Endothelial cell of umbilical vein (primary cell): ENCODE measurements at regions not wholly inside any gene's neighbourhood (a gene's known extent, or its start where the extent isn't known, plus 50 kb on each side); places are given as distances from the start of the nearest gene placed in this dataset.

Experiments
- BruUV-seq: library from RNA; stranded (reverse); fragments of 400-500 nt; replicated peaks from 2 replicates; lab custom pipeline; 2021; lab: Mats Ljungman, UMichigan
- CTCF ChIA-PET: fragments of 300-600, 350-600 bp; sonication (Branson Sonifier 250); formaldehyde crosslinking; loops from one replicate; lab custom pipeline; 2021; ENCODE audit warnings: antibody characterized with exemption, inconsistent platforms; lab: Charles Lee
- POLR2A ChIA-PET: fragments of 300-600, 350-600 bp; sonication (Branson Sonifier 250); formaldehyde crosslinking; loops from one replicate; lab custom pipeline; 2021; ENCODE audit warnings: antibody characterized with exemption, inconsistent platforms; lab: Charles Lee
- DNase-seq: peaks from one replicate; pipeline ENCODE4 v3.0.0-alpha.2; 2011; ENCODE audit warnings: low read depth, low spot score
- FAIRE-seq: peaks from 2 replicates; lab custom pipeline; 2011; peaks lifted over from hg19 to GRCh38; lab: Jason Lieb, UNC
- H2AFZ ChIP-seq: 2 replicates; pipeline ENCODE4 v1.6.0; 2012; ENCODE audit warnings: low read depth, low read length, control low read depth, inconsistent platforms
- H3K27ac ChIP-seq: 2 replicates; pipeline ENCODE4 v1.5.1; 2011; ENCODE audit warnings: low read depth, mild to moderate bottlenecking, control low read depth, low read length, moderate library complexity; ENCODE audit not compliant: insufficient read depth
- H3K27me3 ChIP-seq, 2 experiments: 2 replicates each; pipeline versions ENCODE4 v1.6.0 to v1.6.1; 2011; ENCODE audit warnings: low read length in 2 of 2, mixed read lengths in 1 of 2; ENCODE audit not compliant: control insufficient read depth in 2 of 2, insufficient read depth in 2 of 2
- H3K36me3 ChIP-seq, 2 experiments: 2 replicates in 1 of 2; 3 replicates in 1 of 2; pipeline ENCODE4 v1.5.1; 2011; ENCODE audit warnings: low read length in 2 of 2, mild to moderate bottlenecking in 1 of 2, moderate library complexity in 1 of 2; ENCODE audit not compliant: control insufficient read depth in 2 of 2, insufficient read depth in 2 of 2; ENCODE audit errors: extremely low read depth in 1 of 2
- H3K4me1 ChIP-seq: 3 replicates; pipeline ENCODE4 v1.5.1; 2011; ENCODE audit warnings: mild to moderate bottlenecking, low read length; ENCODE audit not compliant: control insufficient read depth, insufficient read depth; ENCODE audit errors: extremely low read depth
- H3K4me2 ChIP-seq: 2 replicates; pipeline ENCODE4 v1.6.1; 2011; ENCODE audit warnings: low read length, control low read depth, mixed read lengths; ENCODE audit not compliant: insufficient read depth
- H3K4me3 ChIP-seq, 3 experiments: fragments of 200-600 bp in 1 of 3; sonication (generic), shearing (Covaris generic) in 1 of 3; replicated peaks in 1 of 3; 2 replicates each; pipeline ENCODE4 v1.5.1; 2011 to 2016; ENCODE audit warnings: control low read depth in 3 of 3, low read length in 3 of 3, mild to moderate bottlenecking in 2 of 3, inconsistent platforms in 1 of 3, low read depth in 1 of 3, moderate library complexity in 1 of 3; ENCODE audit not compliant: insufficient read depth in 1 of 3
- H3K79me2 ChIP-seq: 2 replicates; pipeline ENCODE4 v1.6.0; 2012; ENCODE audit warnings: low read length, inconsistent platforms; ENCODE audit not compliant: control insufficient read depth, insufficient read depth
- H3K9ac ChIP-seq: replicated peaks from 2 replicates; pipeline ENCODE3; 2011; ENCODE audit warnings: low read length, control low read depth; ENCODE audit not compliant: insufficient read depth; ENCODE audit errors: extremely low read depth
- H3K9me1 ChIP-seq: replicated peaks from 3 replicates; pipeline ENCODE4 v1.6.0; 2011; ENCODE audit warnings: mild to moderate bottlenecking, low read length; ENCODE audit not compliant: control insufficient read depth, insufficient read depth; ENCODE audit errors: extremely low read depth
- H3K9me3 ChIP-seq: replicated peaks from 2 replicates; pipeline ENCODE4 v1.5.1; 2012; ENCODE audit warnings: low read length, inconsistent platforms; ENCODE audit not compliant: control insufficient read depth, insufficient read depth
- H4K20me1 ChIP-seq: replicated peaks from 2 replicates; pipeline ENCODE3; 2011; ENCODE audit warnings: mild to moderate bottlenecking, low read length; ENCODE audit not compliant: control insufficient read depth, insufficient read depth; ENCODE audit errors: extremely low read depth
- EZH2 ChIP-seq: IDR thresholded peaks from 2 replicates; pipeline ENCODE4 v1.6.1; 2012; ENCODE audit warnings: borderline replicate concordance, low read depth, mild to moderate bottlenecking, moderate library complexity, low read length, inconsistent platforms; ENCODE audit not compliant: severe bottlenecking
- FOS ChIP-seq: IDR thresholded peaks from 2 replicates; pipeline ENCODE4 v1.6.1; 2011; ENCODE audit warnings: mild to moderate bottlenecking, low read length, moderate library complexity, borderline replicate concordance; ENCODE audit not compliant: insufficient read depth
- GATA2 ChIP-seq: IDR thresholded peaks from 2 replicates; pipeline ENCODE4 v1.7.0; 2011; ENCODE audit warnings: low read depth, mild to moderate bottlenecking, moderate library complexity, mixed read lengths, low read length; ENCODE audit not compliant: insufficient read length, insufficient read depth
- JUN ChIP-seq: IDR thresholded peaks from 2 replicates; pipeline ENCODE4 v1.6.1; 2011; ENCODE audit warnings: borderline replicate concordance, low read depth; ENCODE audit not compliant: insufficient read length, insufficient read depth
- MYC ChIP-seq: IDR thresholded peaks from one replicate; pipeline ENCODE4 v1.6.1; 2011; ENCODE audit warnings: mild to moderate bottlenecking, low read depth, low read length
- POLR2A ChIP-seq: IDR thresholded peaks from 2 replicates; pipeline ENCODE4 v1.6.1; 2012; ENCODE audit warnings: low read depth, mild to moderate bottlenecking, control low read depth, low read length
- POLR2AphosphoS5 ChIP-seq: IDR thresholded peaks from 2 replicates; pipeline ENCODE4 v1.6.1; 2012; ENCODE audit warnings: low read depth, mild to moderate bottlenecking, control low read depth, low read length, moderate library complexity; ENCODE audit not compliant: insufficient read depth
- dilution Hi-C: fragments of 300-500 bp; cut with MboI; formaldehyde crosslinking; loops from one replicate; pipeline ENCODE4 v1.15.0; 2019; ENCODE audit warnings: low sequenced_read_pairs; ENCODE audit not compliant: extremely low pct_ligation_motif_present
- intact Hi-C: fragments of 100-400 bp; cut with micrococcal nuclease; formaldehyde crosslinking; loops from one replicate; pipeline ENCODE4 v1.10.0; 2022
- TF ChIP-seq, protein P1 (sequence below), 2 donors: IDR thresholded peaks; 1 replicate in 1 of 2; 2 replicates in 1 of 2; pipeline ENCODE4 v1.5.1; 2011; ENCODE audit warnings: low read length in 2 of 2, mild to moderate bottlenecking in 2 of 2, moderate library complexity in 2 of 2, control low read depth in 1 of 2, inconsistent platforms in 1 of 2, low read depth in 1 of 2; ENCODE audit not compliant: insufficient read depth in 1 of 2; ENCODE audit errors: extremely low read depth in 1 of 2
- TF ChIP-seq, protein P2 (sequence below): IDR thresholded peaks from 2 replicates; pipeline ENCODE4 v1.6.1; 2011; ENCODE audit not compliant: insufficient read depth, insufficient read length

DNA sequence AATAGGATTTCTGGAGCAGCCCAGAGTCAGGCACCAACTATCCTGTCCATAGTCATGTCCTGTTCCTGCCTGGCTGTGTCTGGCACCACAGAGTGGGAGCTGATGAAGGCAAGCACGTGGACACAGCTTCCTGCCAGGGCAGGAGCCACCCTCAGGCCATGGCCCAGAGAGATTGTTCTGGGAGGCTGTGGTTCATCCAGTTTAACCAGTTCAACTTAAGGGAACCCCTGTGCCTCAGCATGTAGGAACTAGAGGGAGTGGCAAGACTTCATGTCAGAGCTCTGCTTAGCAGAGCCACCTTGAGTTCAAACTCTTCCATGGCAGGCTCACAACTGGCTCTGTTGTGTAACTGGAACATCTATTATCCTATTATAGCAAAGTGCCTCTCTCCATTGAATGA lies 73.2 kb upstream of the NCKAP5 start:
- BruUV-seq = no TSS peak
- H3K9me1 ChIP-seq = no peaks in the 10 kb centered on the region
- POLR2A ChIA-PET = no interaction called here
- H3K9ac ChIP-seq = no peak overlapping the region
- no peak for TF ChIP-seq EZH2
- TF ChIP-seq POLR2AphosphoS5 = no peak
- TF ChIP-seq POLR2A = no peak
- TF ChIP-seq JUN = no peak
- TF ChIP-seq, protein P1, sequence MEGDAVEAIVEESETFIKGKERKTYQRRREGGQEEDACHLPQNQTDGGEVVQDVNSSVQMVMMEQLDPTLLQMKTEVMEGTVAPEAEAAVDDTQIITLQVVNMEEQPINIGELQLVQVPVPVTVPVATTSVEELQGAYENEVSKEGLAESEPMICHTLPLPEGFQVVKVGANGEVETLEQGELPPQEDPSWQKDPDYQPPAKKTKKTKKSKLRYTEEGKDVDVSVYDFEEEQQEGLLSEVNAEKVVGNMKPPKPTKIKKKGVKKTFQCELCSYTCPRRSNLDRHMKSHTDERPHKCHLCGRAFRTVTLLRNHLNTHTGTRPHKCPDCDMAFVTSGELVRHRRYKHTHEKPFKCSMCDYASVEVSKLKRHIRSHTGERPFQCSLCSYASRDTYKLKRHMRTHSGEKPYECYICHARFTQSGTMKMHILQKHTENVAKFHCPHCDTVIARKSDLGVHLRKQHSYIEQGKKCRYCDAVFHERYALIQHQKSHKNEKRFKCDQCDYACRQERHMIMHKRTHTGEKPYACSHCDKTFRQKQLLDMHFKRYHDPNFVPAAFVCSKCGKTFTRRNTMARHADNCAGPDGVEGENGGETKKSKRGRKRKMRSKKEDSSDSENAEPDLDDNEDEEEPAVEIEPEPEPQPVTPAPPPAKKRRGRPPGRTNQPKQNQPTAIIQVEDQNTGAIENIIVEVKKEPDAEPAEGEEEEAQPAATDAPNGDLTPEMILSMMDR (IDR thresholded peaks at IDR 0.05; ENCODE audit: extremely low read depth in 1 of 2, insufficient read depth in 1 of 2, low read depth in 1 of 2, low read length in 2 of 2) = no peak
- TF ChIP-seq GATA2 = no peak
- TF ChIP-seq MYC = no peak
- TF ChIP-seq, protein P2, sequence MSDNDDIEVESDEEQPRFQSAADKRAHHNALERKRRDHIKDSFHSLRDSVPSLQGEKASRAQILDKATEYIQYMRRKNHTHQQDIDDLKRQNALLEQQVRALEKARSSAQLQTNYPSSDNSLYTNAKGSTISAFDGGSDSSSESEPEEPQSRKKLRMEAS = no peak
- no peak for TF ChIP-seq FOS
- no peak overlapping the region for H3K4me3 ChIP-seq
- no peaks in the 10 kb centered on the region for H3K79me2 ChIP-seq
- no peaks in the 10 kb centered on the region for H3K27me3 ChIP-seq
- no peak overlapping the region for H3K4me2 ChIP-seq
- peak overlapping the region; percentile 54 for H2AFZ ChIP-seq
- CTCF ChIA-PET = interaction anchor here (0.8 to 1.1 kb wide), 3 partner anchors 75 to 203 kb away, joined by 4 to 5 read pairs (median 5); no protein-coding TSS in a partner anchor
- DNase-seq = no peak
- H3K27ac ChIP-seq = no peak overlapping the region
- H3K9me3 ChIP-seq = no peaks in the 10 kb centered on the region
- H4K20me1 ChIP-seq = no peaks in the 10 kb centered on the region
- no peaks in the 10 kb centered on the region for H3K36me3 ChIP-seq
- intact Hi-C loops = no loop called here
- FAIRE-seq = no peak
- dilution Hi-C loops = no loop called here
- no peaks in the 10 kb centered on the region for H3K4me1 ChIP-seq
